Fibroblast of skin of right quadriceps (primary cell): ENCODE measurements at regions not wholly inside any gene's neighbourhood (a gene's known extent, or its start where the extent isn't known, plus 50 kb on each side); places are given as distances from the start of the nearest gene placed in this dataset.

Experiments
- DNase-seq: peaks from one replicate; pipeline ENCODE4 v3.0.0-alpha.2; 2013

- no peak for DNase-seq
Observed at GRCh38 chr3:106365061-106365691, 496.4 kb upstream of the CBLB start.

- no peak for DNase-seq
Observed at GRCh38 chr3:106366352-106366751, 497.5 kb upstream of the CBLB start.

GRCh38 chr3:106367496-106367895 is 498.7 kb upstream of the CBLB start:
- DNase-seq = no peak

- DNase-seq = no peak
Observed at GRCh38 chr3:106371221-106371970, 502.6 kb upstream of the CBLB start.

- no peak for DNase-seq
Observed at GRCh38 chr3:106371971-106372805, 503.4 kb upstream of the CBLB start.

GRCh38 chr3:106372806-106373190 is 504.0 kb upstream of the CBLB start:
- no peak for DNase-seq

- no peak for DNase-seq
Observed at GRCh38 chr3:106376016-106376570, 507.3 kb upstream of the CBLB start.

GRCh38 chr3:106379251-106379750 is 510.5 kb upstream of the CBLB start:
- no peak for DNase-seq

- no peak for DNase-seq
Observed at GRCh38 chr3:106380232-106380631, 511.4 kb upstream of the CBLB start.

- no peak for DNase-seq
Observed at GRCh38 chr3:106381286-106381938, 512.6 kb upstream of the CBLB start.

- DNase-seq = no peak
Observed at GRCh38 chr3:106381939-106382335, 513.1 kb upstream of the CBLB start.

- DNase-seq = no peak
Observed at GRCh38 chr3:106386050-106386449, 517.2 kb upstream of the CBLB start.

GRCh38 chr3:106392915-106393314 is 524.1 kb upstream of the CBLB start:
- peak; percentile 64 for DNase-seq

- DNase-seq = no peak
Observed at GRCh38 chr3:106397006-106397405, 528.2 kb upstream of the CBLB start.

GRCh38 chr3:106398891-106399600 is 530.2 kb upstream of the CBLB start:
- DNase-seq = peak; percentile 57

GRCh38 chr3:106399761-106400160 is 530.9 kb upstream of the CBLB start:
- no peak for DNase-seq

GRCh38 chr3:106401666-106402490 is 533.1 kb upstream of the CBLB start:
- DNase-seq = no peak

GRCh38 chr3:106403371-106404145 is 534.7 kb upstream of the CBLB start:
- DNase-seq = no peak

- DNase-seq = no peak
Observed at GRCh38 chr3:106413683-106414082, 544.9 kb upstream of the CBLB start.

GRCh38 chr3:106420628-106421027 is 551.8 kb upstream of the CBLB start:
- no peak for DNase-seq
